ENCODE measurements at regions not wholly inside any gene's neighbourhood (a gene's known extent, or its start where the extent isn't known, plus 50 kb on each side); places are given as distances from the start of the nearest gene placed in this dataset.

DNA sequence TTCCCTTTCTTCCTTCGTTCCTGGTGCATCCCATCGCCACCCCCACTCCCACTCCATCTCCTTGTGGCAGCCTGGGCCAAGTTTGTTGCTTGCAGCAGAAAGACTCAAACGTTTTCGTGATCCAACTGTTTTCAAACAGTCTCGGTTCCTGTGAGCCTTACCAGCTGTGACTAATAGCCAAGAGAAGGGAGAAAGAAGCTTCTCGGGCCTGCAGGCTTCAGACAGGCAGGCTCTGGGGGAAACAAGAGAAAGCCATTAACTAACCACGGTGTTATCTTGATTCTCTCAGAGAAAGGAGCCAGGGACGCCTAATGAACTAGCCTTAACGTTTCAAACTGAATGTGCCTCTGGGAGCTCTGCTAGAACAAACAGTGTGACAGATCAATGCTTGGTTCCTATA, 742.0 kb downstream of the NR2F2 start:
- Histone ChIP-seq H3K9me3 (no peaks in the 10 kb centered on the region), H3K36me3 (no peaks in the 10 kb centered on the region), H3K27ac (no peak overlapping the region), H3K4me3 (ENCODE audit: low read depth in 1 of 2, low read length in 1 of 2) (no peak overlapping the region), H3K27me3 (no peaks in the 10 kb centered on the region), H3K4me1 (ENCODE audit: control insufficient read depth in 1 of 2, insufficient read depth in 1 of 2, low read depth in 1 of 2, low read length in 1 of 2) (no peaks in the 10 kb centered on the region)
- TF ChIP-seq, protein P1, sequence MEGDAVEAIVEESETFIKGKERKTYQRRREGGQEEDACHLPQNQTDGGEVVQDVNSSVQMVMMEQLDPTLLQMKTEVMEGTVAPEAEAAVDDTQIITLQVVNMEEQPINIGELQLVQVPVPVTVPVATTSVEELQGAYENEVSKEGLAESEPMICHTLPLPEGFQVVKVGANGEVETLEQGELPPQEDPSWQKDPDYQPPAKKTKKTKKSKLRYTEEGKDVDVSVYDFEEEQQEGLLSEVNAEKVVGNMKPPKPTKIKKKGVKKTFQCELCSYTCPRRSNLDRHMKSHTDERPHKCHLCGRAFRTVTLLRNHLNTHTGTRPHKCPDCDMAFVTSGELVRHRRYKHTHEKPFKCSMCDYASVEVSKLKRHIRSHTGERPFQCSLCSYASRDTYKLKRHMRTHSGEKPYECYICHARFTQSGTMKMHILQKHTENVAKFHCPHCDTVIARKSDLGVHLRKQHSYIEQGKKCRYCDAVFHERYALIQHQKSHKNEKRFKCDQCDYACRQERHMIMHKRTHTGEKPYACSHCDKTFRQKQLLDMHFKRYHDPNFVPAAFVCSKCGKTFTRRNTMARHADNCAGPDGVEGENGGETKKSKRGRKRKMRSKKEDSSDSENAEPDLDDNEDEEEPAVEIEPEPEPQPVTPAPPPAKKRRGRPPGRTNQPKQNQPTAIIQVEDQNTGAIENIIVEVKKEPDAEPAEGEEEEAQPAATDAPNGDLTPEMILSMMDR (IDR thresholded peaks at IDR 0.05), result no peak

DNA sequence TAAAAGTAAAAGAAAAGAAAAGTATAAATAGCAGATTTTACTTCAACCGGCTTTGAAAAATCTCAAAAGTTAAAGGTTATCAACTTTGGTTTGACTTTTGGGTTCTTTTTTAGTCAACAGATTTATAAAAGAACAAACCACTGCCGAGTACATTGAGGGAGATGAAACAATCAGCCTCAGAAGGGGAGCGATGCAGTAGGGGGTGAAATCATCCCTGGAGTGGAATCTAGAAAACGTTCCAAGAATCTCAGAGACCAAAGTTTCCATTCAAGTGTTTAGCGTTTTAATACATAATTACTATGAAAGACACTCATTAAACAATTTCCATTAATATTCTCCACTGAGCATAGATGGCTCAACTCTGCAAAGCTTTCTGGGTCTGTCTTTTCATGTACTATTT, 745.5 kb downstream of the NR2F2 start:
- Histone ChIP-seq H3K36me3 (no peaks in the 10 kb centered on the region), H3K4me1 (ENCODE audit: control insufficient read depth in 1 of 2, insufficient read depth in 1 of 2, low read depth in 1 of 2, low read length in 1 of 2) (no peaks in the 10 kb centered on the region), H3K27me3 (no peaks in the 10 kb centered on the region), H3K4me3 (ENCODE audit: low read depth in 1 of 2, low read length in 1 of 2) (no peak overlapping the region), H3K27ac (no peak overlapping the region), H3K9me3 (no peaks in the 10 kb centered on the region)
- TF ChIP-seq, protein P1 (IDR thresholded peaks at IDR 0.05), result no peak

DNA sequence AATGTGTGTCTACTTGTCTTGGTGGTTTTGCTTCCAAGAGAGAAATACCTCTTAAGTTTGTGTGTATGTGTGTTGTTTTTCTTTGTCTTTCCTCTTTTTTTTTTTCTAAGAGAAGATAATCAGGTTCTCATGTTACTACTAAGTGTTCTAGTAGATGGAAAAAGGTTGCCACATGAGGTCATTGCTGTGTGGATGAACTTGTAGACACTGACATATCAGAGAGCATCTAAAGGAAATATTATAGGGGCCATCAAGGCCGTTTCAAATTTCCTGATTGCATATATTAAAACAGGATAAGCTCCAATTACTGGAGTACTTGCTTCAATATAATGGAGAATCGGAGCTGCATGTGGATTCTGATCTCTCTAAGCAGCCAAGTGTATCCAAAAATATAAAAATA, 747.5 kb downstream of the NR2F2 start:
- Histone ChIP-seq H3K9me3 (no peaks in the 10 kb centered on the region), H3K4me1 (ENCODE audit: control insufficient read depth in 1 of 2, insufficient read depth in 1 of 2, low read depth in 1 of 2, low read length in 1 of 2) (no peaks in the 10 kb centered on the region), H3K4me3 (ENCODE audit: low read depth in 1 of 2, low read length in 1 of 2) (no peak overlapping the region), H3K36me3 (no peaks in the 10 kb centered on the region), H3K27me3 (no peaks in the 10 kb centered on the region), H3K27ac (no peak overlapping the region)
- TF ChIP-seq, protein P1 (IDR thresholded peaks at IDR 0.05), result no peak

DNA sequence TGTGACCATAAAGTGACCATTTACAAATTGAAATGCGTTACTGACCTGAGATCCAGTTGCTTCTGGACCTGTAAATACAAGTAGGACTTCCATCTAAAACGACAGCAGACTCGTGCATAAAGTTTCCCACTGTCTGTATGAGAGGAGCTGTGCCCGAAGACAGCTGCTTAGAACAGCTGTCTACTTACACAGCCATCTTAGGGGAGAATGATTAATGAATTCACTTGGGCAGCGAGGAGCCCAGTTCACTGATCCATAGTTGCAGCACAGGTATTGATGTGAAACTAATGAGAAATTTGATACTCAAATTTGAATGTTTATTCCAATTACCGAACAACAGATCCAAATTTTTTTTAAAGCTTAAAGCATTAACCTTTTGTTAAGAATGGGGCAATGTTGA, 748.1 kb downstream of the NR2F2 start:
- no peaks in the 10 kb centered on the region for H3K9me3 ChIP-seq
- no peaks in the 10 kb centered on the region for H3K27me3 ChIP-seq
- no peak overlapping the region for H3K27ac ChIP-seq
- TF ChIP-seq, protein P1 (IDR thresholded peaks at IDR 0.05), result no peak
- H3K4me1 ChIP-seq (ENCODE audit: control insufficient read depth in 1 of 2, insufficient read depth in 1 of 2, low read depth in 1 of 2, low read length in 1 of 2), result no peaks in the 10 kb centered on the region
- H3K4me3 ChIP-seq (ENCODE audit: low read depth in 1 of 2, low read length in 1 of 2), result no peak overlapping the region
- no peaks in the 10 kb centered on the region for H3K36me3 ChIP-seq

DNA sequence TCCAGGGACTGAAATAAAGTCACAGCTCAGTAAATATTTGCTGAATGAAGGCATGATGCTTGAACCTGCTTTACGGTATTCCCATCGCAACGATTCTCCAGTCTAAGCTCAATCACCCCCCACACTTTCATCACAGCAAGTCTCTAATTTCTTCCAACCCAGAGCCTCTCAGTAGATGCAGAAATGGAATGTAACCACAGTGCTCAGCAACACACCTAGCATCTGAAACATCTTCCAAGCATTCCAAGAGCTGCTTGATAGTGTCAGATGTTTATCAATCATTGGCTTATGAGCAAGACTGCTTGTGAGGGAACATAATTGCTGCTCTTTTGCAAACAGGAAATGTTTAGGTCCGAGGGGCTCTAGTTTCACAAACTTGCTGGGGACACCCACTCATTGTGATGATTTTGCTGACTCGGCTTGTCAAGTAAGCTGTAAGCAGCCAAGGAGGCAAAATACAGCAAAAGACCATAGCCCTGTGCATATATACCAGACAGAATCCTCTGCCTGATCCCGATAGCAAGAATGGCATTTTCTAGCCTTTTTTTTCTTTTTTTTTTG, 751.2 kb downstream of the NR2F2 start:
- no peaks in the 10 kb centered on the region for H3K27me3 ChIP-seq
- no peaks in the 10 kb centered on the region for H3K36me3 ChIP-seq
- no peaks in the 10 kb centered on the region for H3K4me1 ChIP-seq (ENCODE audit: control insufficient read depth in 1 of 2, insufficient read depth in 1 of 2, low read depth in 1 of 2, low read length in 1 of 2)
- H3K9me3 ChIP-seq, result no peaks in the 10 kb centered on the region
- no peak overlapping the region for H3K4me3 ChIP-seq (ENCODE audit: low read depth in 1 of 2, low read length in 1 of 2)
- H3K27ac ChIP-seq, result no peak overlapping the region
- TF ChIP-seq, protein P1 (IDR thresholded peaks at IDR 0.05), result no peak

GRCh38 chr15:97082830-97083229, 752.3 kb downstream of the NR2F2 start:
- no peaks in the 10 kb centered on the region for H3K9me3 ChIP-seq
- no peaks in the 10 kb centered on the region for H3K4me1 ChIP-seq (ENCODE audit: control insufficient read depth in 1 of 2, insufficient read depth in 1 of 2, low read depth in 1 of 2, low read length in 1 of 2)
- H3K4me3 ChIP-seq (ENCODE audit: low read depth in 1 of 2, low read length in 1 of 2), result no peak overlapping the region
- H3K27me3 ChIP-seq, result no peaks in the 10 kb centered on the region
- H3K27ac ChIP-seq, result no peak overlapping the region
- TF ChIP-seq, protein P1 (IDR thresholded peaks at IDR 0.05), result no peak
- no peaks in the 10 kb centered on the region for H3K36me3 ChIP-seq
